ENCODE measurements at regions not wholly inside any gene's neighbourhood (a gene's known extent, or its start where the extent isn't known, plus 50 kb on each side); places are given as distances from the start of the nearest gene placed in this dataset.

- DNase-seq, result no peak
These were observed 58.3 kb upstream of the PPARA start for GRCh38 chr22:46092011-46092410.

GRCh38 chr22:46092670-46093410, 57.5 kb upstream of the PPARA start:
- DNase-seq, result no peak

- no peak for DNase-seq
These were observed 56.5 kb upstream of the PPARA start for GRCh38 chr22:46093796-46094195.

GRCh38 chr22:46094676-46095075, 55.6 kb upstream of the PPARA start:
- DNase-seq, result no peak

- no peak for DNase-seq
These were observed 54.3 kb upstream of the PPARA start for GRCh38 chr22:46096051-46096450.

GRCh38 chr22:46096706-46097230, 53.6 kb upstream of the PPARA start:
- no peak for DNase-seq

- no peak for DNase-seq
These were observed 52.9 kb upstream of the PPARA start for GRCh38 chr22:46097268-46097900.

- no peak for DNase-seq
These were observed 51.5 kb upstream of the PPARA start for GRCh38 chr22:46098525-46099475.

GRCh38 chr22:46099740-46100139, 50.6 kb upstream of the PPARA start:
- DNase-seq, result no peak

- DNase-seq, result no peak
These were observed 49.8 kb upstream of the PPARA start for GRCh38 chr22:46100401-46101105.
